HG02973 (cell line): ENCODE measurements at regions not wholly inside any gene's neighbourhood (a gene's known extent, or its start where the extent isn't known, plus 50 kb on each side); places are given as distances from the start of the nearest gene placed in this dataset.

Experiments used
- ATAC-seq: cut with Tn5 transposase; IDR thresholded peaks from one replicate; pipeline ENCODE4 v1.9.1; 2021; ENCODE audit warnings: moderate library complexity; ENCODE audit not compliant: unreplicated experiment

- no peak for ATAC-seq
These were observed 1169.3 kb upstream of the DDX18 start for GRCh38 chr2:116645155-116645554.

- no peak for ATAC-seq
These were observed 1145.8 kb upstream of the DDX18 start for GRCh38 chr2:116668691-116669090.

- no peak for ATAC-seq
These were observed 1144.7 kb upstream of the DDX18 start for GRCh38 chr2:116669782-116670181.

DNA sequence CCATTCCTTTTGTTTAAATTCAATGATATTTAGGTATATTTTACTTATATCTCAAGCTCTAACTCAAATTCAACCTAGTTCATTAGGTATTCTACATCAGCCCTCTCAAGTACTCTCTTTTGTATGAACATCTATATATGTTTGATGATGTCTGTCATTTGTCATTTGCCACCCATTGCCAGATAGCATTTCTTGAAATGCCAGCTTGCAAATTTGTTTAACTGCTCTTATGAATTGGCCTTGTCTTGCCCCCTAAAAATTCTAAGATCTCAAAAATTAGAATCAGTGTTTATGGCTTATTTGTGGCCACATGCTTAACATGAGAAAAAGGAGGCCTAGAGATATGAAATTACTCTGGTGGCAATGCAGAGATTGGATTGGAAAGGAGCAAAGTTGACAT is 1140.3 kb upstream of the DDX18 start:
- no peak for ATAC-seq

DNA sequence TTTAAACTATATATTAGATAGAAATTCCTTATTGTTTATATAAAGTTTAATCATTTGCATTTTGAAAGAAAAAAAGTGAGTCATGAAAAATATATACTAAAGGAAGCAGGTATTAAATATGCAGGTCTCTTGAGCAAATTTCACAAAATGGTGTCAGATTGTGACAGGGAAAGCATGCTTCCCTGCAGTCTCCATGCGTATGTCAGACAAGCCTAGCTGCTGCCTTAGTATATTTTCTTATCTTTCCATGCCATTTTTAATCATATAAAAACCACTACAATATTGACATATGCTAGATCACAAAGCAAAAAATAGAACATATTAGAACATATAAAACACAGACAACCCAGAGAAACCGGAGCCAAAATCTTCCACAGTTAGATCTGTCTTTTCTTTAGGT is 1137.7 kb upstream of the DDX18 start:
- ATAC-seq: no peak

DNA sequence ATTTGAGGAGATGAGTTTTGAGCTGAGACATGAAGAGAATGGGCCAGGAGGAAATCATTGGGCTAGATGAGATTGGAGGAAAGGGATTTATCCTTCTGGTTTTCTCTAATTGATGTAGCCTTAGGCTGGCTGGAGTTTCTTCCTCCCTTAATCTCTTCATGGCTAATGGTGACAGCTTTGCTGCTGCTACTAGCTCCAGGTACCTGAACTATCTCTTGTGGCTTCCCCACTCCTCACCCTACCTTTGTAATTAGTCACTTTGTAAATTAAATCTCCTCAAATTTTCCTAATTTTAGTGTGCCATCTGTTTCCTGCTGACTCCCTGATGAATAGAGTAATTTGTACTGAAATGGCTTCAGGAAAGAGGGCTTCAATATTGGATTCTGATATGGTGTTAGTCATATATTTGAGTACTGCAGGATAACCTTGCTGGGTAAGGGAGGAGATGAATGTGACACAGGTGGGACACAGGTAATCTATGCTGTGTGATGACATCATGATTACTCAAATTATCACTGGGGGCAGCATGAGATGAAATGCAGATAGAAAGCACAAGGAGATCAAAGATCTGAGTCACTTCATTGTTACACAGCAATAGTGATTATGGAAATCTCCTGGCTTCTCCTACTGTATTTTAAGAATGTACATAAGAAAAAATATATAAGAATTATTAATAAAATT is 1134.1 kb upstream of the DDX18 start:
- ATAC-seq: no peak

GRCh38 chr2:116687371-116687770 is 1127.1 kb upstream of the DDX18 start:
- no peak for ATAC-seq

GRCh38 chr2:116692988-116693387 is 1121.5 kb upstream of the DDX18 start:
- no peak for ATAC-seq

- ATAC-seq: no peak
These were observed 1118.3 kb upstream of the DDX18 start for GRCh38 chr2:116696223-116696622.

GRCh38 chr2:116696903-116697302 is 1117.6 kb upstream of the DDX18 start:
- no peak for ATAC-seq

- no peak for ATAC-seq
These were observed 1108.1 kb upstream of the DDX18 start for GRCh38 chr2:116706396-116706795.

- ATAC-seq: no peak
These were observed 1098.5 kb upstream of the DDX18 start for GRCh38 chr2:116716038-116716437.

DNA sequence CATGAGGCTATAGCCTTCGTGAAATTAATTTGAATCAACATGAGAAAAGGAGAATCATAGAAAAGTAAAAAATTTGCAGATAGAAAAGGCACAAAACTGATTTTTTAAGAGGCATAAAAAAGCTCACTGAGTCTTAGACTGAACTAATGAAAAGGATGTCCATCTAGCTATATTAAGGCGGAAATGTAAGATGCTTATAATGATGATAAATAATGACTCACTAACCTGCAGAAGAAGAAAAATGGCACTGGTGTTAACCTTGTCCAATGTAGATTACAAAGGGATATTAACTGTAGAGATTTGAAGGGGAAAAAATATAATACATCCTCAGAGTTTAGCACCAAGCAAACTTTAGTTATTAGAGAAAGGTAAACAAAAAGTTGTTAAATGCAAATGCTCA is 1098.0 kb upstream of the DDX18 start:
- no peak for ATAC-seq

DNA sequence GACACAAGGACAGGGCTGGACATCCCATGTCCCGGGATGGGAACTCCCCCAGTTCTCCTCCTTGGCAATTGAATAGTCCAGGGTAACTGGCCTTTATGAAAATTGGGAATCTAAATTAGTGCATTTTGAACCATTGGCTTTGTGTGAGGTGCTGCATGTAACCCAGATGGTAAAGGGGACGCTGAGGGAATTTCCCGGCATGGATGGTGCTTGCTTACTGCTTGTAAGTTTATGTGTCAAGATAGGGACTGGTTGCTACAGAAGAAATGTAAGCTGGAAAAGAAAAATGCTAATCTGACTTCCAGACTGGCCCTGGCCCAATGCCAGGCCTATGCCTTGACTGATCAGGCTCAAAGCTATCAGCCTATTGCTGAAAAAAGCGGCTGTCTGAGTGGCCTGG is 1096.7 kb upstream of the DDX18 start:
- ATAC-seq: no peak

DNA sequence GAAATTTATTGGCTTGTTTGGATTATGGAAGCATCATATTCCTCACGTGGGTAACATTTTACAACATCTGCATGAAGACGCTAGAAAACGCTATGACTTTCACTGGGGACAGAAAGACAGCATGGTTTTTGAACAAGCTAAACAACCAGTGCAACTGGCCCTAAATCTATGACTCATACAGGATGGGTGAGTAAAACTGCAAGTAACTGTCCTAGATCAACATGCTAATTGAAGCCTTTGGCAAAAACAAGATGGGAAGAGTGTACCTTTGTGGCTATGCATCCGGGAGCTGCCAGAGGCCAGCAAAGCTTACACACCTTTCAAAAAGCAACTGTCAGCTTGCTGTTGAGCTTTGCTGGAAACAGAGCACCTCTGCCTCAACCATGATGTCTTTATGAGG is 1096.0 kb upstream of the DDX18 start:
- ATAC-seq: no peak

- no peak for ATAC-seq
These were observed 1094.7 kb upstream of the DDX18 start for GRCh38 chr2:116719836-116720235.

DNA sequence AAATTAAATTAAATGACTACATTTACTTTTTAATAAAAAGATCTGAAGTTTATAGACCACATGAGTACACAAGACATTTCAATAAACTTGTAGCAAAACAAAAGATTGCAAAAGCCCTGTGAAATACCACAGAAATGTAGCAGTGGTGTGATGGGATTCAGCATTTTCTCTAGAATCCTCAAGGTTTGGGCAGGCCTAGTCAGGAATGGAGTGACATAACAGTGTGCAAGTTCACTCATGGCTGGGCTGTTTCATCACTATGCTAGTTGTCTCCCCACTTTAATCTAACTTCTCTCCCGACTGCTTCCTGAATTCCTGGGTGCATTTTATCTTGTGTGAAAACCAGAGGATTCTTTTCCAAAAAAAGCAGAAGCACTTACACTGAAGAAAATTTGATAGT is 1089.9 kb upstream of the DDX18 start:
- ATAC-seq: no peak

DNA sequence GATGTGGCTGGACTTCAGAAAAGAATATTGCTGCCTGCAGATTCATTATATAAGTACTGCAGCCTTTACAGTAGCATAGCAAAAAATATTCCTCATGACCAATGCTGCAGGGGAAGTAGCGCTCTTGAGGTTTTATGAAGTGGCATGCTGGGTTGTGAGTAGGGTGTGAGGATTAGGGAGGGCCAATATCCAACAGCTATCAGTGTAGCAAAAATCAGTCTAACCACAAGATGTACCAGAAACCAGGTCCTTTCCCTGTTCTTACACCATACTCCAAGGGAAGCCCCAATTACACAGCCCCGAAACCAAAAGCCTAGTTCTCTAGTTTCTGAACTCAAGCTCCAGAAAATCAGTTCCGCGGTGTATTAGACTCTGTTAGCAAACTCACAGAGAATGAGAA is 1082.2 kb upstream of the DDX18 start:
- no peak for ATAC-seq

DNA sequence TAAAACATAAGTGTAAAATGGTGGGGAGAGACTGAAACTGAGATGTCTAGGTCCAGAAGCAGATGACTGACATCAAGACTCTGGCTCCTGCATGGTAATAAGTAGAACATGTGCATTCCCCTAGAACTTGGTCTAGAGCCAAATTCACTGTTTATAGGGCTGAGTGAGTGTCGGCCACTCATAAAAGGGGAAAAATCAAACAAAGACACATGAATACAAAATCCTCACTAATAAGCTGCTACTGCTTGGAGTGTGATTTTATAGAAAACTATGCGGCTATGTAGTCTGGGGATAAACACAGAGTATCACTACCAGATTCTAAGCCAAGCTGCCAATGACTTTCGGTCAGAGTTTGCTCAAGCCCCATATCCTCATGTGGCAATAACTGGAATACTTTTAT is 1080.8 kb upstream of the DDX18 start:
- no peak for ATAC-seq

GRCh38 chr2:116737951-116738350 is 1076.5 kb upstream of the DDX18 start:
- no peak for ATAC-seq

DNA sequence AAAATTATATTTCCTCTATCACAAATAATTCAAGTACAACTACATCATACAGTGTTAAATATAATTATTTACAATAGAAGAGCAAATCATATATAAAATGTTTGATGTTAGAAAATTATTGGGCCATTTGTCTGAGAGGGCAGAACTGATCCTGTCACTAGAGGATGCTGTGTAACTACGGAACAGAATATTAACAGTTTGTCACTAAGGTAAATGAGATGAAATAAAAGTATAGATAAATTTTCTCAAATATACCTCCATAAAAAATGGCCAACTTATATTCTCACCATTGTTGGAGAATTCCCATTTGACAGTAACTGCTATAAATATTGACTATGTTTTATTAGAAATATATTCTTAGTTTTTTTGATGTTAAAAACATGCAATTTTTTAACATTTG is 1067.4 kb upstream of the DDX18 start:
- no peak for ATAC-seq

- no peak for ATAC-seq
These were observed 1064.5 kb upstream of the DDX18 start for GRCh38 chr2:116749994-116750393.

- ATAC-seq: no peak
These were observed 1060.0 kb upstream of the DDX18 start for GRCh38 chr2:116754381-116755101.
